ENCODE measurements at regions not wholly inside any gene's neighbourhood (a gene's known extent, or its start where the extent isn't known, plus 50 kb on each side); places are given as distances from the start of the nearest gene placed in this dataset.

- H3K4me2 ChIP-seq (ENCODE audit: extremely low read depth, insufficient read depth, low read length): no peak overlapping the region
- H3K79me2 ChIP-seq (ENCODE audit: control insufficient read depth, insufficient read depth, low read length): no peaks in the 10 kb centered on the region
- no peak overlapping the region for H3K27ac ChIP-seq (ENCODE audit: insufficient read depth, low read length)
- H3K4me3 ChIP-seq (replicated peaks in 1 of 4; ENCODE audit: control extremely low read depth in 1 of 4, insufficient read depth in 1 of 4, low read depth in 3 of 4, low read length in 4 of 4): no peak overlapping the region
- no peak overlapping the region for H2AFZ ChIP-seq (ENCODE audit: low read length)
- DNase-seq (ENCODE audit: low read depth in 2 of 2): no peak
- no peaks in the 10 kb centered on the region for H3K36me3 ChIP-seq (ENCODE audit: control insufficient read depth, insufficient read depth, low read length)
- no peaks in the 10 kb centered on the region for H3K9me3 ChIP-seq (ENCODE audit: control insufficient read depth, insufficient read depth, low read depth, low read length)
- H3K27me3 ChIP-seq (ENCODE audit: control insufficient read depth, insufficient read depth, low read length): no peaks in the 10 kb centered on the region
- H4K20me1 ChIP-seq (ENCODE audit: control insufficient read depth, extremely low read depth, insufficient read depth, low read length): no peaks in the 10 kb centered on the region
- no peak overlapping the region for H3K9ac ChIP-seq (ENCODE audit: insufficient read depth, low read length)
- no peaks in the 10 kb centered on the region for H3K4me1 ChIP-seq (ENCODE audit: control insufficient read depth, extremely low read depth, insufficient read depth, low read length)
- TF ChIP-seq CTCF (conservative IDR thresholded peaks at IDR 0.05 in 1 of 2, IDR thresholded peaks at IDR 0.05 in 1 of 2; ENCODE audit: low read depth in 1 of 2, low read length in 2 of 2) (no peak), EZH2 (IDR thresholded peaks at IDR 0.05; ENCODE audit: low read length, missing control alignments) (no peak)
These were observed 50.2 kb upstream of the THSD7B start for GRCh38 chr2:136715146-136715545.

- H4K20me1 ChIP-seq (ENCODE audit: control insufficient read depth, extremely low read depth, insufficient read depth, low read length): no peaks in the 10 kb centered on the region
- TF ChIP-seq EZH2 (IDR thresholded peaks at IDR 0.05; ENCODE audit: low read length, missing control alignments) (no peak), CTCF (conservative IDR thresholded peaks at IDR 0.05 in 1 of 2, IDR thresholded peaks at IDR 0.05 in 1 of 2; ENCODE audit: low read depth in 1 of 2, low read length in 2 of 2) (no peak)
- DNase-seq (ENCODE audit: low read depth in 2 of 2): no peak
These were observed 50.8 kb upstream of the THSD7B start for GRCh38 chr2:136714452-136714951.

GRCh38 chr2:136713739-136714138 lies 51.6 kb upstream of the THSD7B start:
- no peak overlapping the region for H3K4me3 ChIP-seq (replicated peaks in 1 of 4; ENCODE audit: control extremely low read depth in 1 of 4, insufficient read depth in 1 of 4, low read depth in 3 of 4, low read length in 4 of 4)
- no peaks in the 10 kb centered on the region for H3K4me1 ChIP-seq (ENCODE audit: control insufficient read depth, extremely low read depth, insufficient read depth, low read length)
- H3K4me2 ChIP-seq (ENCODE audit: extremely low read depth, insufficient read depth, low read length): no peak overlapping the region
- H3K36me3 ChIP-seq (ENCODE audit: control insufficient read depth, insufficient read depth, low read length): no peaks in the 10 kb centered on the region
- TF ChIP-seq CTCF (conservative IDR thresholded peaks at IDR 0.05 in 1 of 2, IDR thresholded peaks at IDR 0.05 in 1 of 2; ENCODE audit: low read depth in 1 of 2, low read length in 2 of 2) (no peak), EZH2 (IDR thresholded peaks at IDR 0.05; ENCODE audit: low read length, missing control alignments) (no peak)
- H4K20me1 ChIP-seq (ENCODE audit: control insufficient read depth, extremely low read depth, insufficient read depth, low read length): no peaks in the 10 kb centered on the region
- no peaks in the 10 kb centered on the region for H3K9me3 ChIP-seq (ENCODE audit: control insufficient read depth, insufficient read depth, low read depth, low read length)
- no peaks in the 10 kb centered on the region for H3K27me3 ChIP-seq (ENCODE audit: control insufficient read depth, insufficient read depth, low read length)
- no peak overlapping the region for H3K9ac ChIP-seq (ENCODE audit: insufficient read depth, low read length)
- DNase-seq (ENCODE audit: low read depth in 2 of 2): no peak
- no peak overlapping the region for H3K27ac ChIP-seq (ENCODE audit: insufficient read depth, low read length)
- no peak overlapping the region for H2AFZ ChIP-seq (ENCODE audit: low read length)
- H3K79me2 ChIP-seq (ENCODE audit: control insufficient read depth, insufficient read depth, low read length): no peaks in the 10 kb centered on the region

More at GRCh38 chr2:136714452-136714951, 50.8 kb upstream of the THSD7B start:
- H3K4me3 ChIP-seq (replicated peaks in 1 of 4; ENCODE audit: control extremely low read depth in 1 of 4, insufficient read depth in 1 of 4, low read depth in 3 of 4, low read length in 4 of 4): no peak overlapping the region
- H3K9me3 ChIP-seq (ENCODE audit: control insufficient read depth, insufficient read depth, low read depth, low read length): no peaks in the 10 kb centered on the region
- no peak overlapping the region for H3K9ac ChIP-seq (ENCODE audit: insufficient read depth, low read length)
- no peaks in the 10 kb centered on the region for H3K79me2 ChIP-seq (ENCODE audit: control insufficient read depth, insufficient read depth, low read length)
- H2AFZ ChIP-seq (ENCODE audit: low read length): no peak overlapping the region
- H3K27ac ChIP-seq (ENCODE audit: insufficient read depth, low read length): no peak overlapping the region
- no peaks in the 10 kb centered on the region for H3K36me3 ChIP-seq (ENCODE audit: control insufficient read depth, insufficient read depth, low read length)
- H3K4me2 ChIP-seq (ENCODE audit: extremely low read depth, insufficient read depth, low read length): no peak overlapping the region
- H3K27me3 ChIP-seq (ENCODE audit: control insufficient read depth, insufficient read depth, low read length): no peaks in the 10 kb centered on the region
- no peaks in the 10 kb centered on the region for H3K4me1 ChIP-seq (ENCODE audit: control insufficient read depth, extremely low read depth, insufficient read depth, low read length)
